ENCODE measurements at regions not wholly inside any gene's neighbourhood (a gene's known extent, or its start where the extent isn't known, plus 50 kb on each side); places are given as distances from the start of the nearest gene placed in this dataset.

- Histone ChIP-seq H3K4me2 (ENCODE audit: insufficient read depth, low read length) (no peak overlapping the region), H3K79me2 (ENCODE audit: insufficient read depth, low read length) (no peaks in the 10 kb centered on the region), H3K27ac (ENCODE audit: low read depth, low read length) (no peak overlapping the region), H2AFZ (ENCODE audit: low read length) (no peak overlapping the region), H3K36me3 (ENCODE audit: insufficient read depth, low read length) (no peaks in the 10 kb centered on the region), H3K4me3 (ENCODE audit: insufficient read depth, low read length) (no peak overlapping the region), H3K27me3 (ENCODE audit: insufficient read depth, low read length) (no peaks in the 10 kb centered on the region), H3K9me3 (ENCODE audit: low read depth, low read length) (no peaks in the 10 kb centered on the region), H3K4me1 (ENCODE audit: insufficient read depth, low read length) (no peaks in the 10 kb centered on the region), H4K20me1 (ENCODE audit: insufficient read depth, low read length) (no peaks in the 10 kb centered on the region)
- DNase-seq (ENCODE audit: insufficient read length, low spot score, missing footprints), result no peak
- no peak for TF ChIP-seq CTCF (IDR thresholded peaks at IDR 0.05; ENCODE audit: extremely low read depth, low read depth, low read length)
Measured at GRCh38 chr5:167971706-167972105, 319.7 kb upstream of the WWC1 start.

DNA sequence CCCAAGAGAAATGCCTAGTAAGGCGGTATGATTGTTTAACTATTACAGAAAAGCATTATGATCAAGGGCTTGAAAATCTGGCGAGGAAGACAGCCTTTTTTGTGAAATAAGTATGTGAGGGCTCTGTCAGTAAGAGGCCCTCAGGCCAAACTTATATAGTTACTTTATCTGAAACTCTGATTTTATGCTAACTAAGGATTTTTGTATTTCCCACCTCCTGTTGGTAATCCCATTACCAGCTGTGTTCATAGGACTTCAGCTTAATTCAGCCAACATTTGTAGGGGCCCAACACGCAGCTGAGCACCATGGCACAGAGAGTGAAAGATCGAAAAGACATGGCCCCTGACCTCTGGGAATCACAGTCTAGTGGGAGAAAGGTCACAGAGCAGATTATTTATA lies 318.3 kb upstream of the WWC1 start:
- no peak overlapping the region for H3K27ac ChIP-seq (ENCODE audit: low read depth, low read length)
- no peak overlapping the region for H3K4me3 ChIP-seq (ENCODE audit: insufficient read depth, low read length)
- H3K4me1 ChIP-seq (ENCODE audit: insufficient read depth, low read length), result no peaks in the 10 kb centered on the region
- DNase-seq (ENCODE audit: insufficient read length, low spot score, missing footprints), result no peak
- no peaks in the 10 kb centered on the region for H3K79me2 ChIP-seq (ENCODE audit: insufficient read depth, low read length)
- H2AFZ ChIP-seq (ENCODE audit: low read length), result no peak overlapping the region
- no peaks in the 10 kb centered on the region for H3K27me3 ChIP-seq (ENCODE audit: insufficient read depth, low read length)
- no peak overlapping the region for H3K4me2 ChIP-seq (ENCODE audit: insufficient read depth, low read length)
- TF ChIP-seq CTCF (IDR thresholded peaks at IDR 0.05; ENCODE audit: extremely low read depth, low read depth, low read length), result no peak
- H4K20me1 ChIP-seq (ENCODE audit: insufficient read depth, low read length), result no peaks in the 10 kb centered on the region
- H3K36me3 ChIP-seq (ENCODE audit: insufficient read depth, low read length), result no peaks in the 10 kb centered on the region
- H3K9me3 ChIP-seq (ENCODE audit: low read depth, low read length), result no peaks in the 10 kb centered on the region

DNA sequence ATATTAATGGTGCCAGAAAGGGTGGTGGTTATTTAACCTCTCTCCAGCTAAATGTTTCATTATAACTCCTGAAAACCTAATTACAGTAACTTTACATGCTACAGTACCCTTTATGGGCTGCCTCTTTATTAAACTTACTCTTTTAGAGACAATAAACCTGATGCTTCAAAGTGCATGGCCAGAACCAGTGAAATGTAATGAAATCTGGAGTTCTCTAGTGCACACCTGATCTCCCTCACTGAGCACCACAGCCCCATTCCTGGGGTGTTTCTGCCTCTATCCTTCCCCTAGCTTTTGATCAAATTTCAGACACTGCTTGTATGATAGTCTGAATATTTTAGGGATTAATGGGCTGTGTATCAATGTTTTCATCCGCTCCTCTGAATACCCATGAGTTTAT lies 306.5 kb upstream of the WWC1 start:
- no peak overlapping the region for H3K4me2 ChIP-seq (ENCODE audit: insufficient read depth, low read length)
- no peaks in the 10 kb centered on the region for H3K4me1 ChIP-seq (ENCODE audit: insufficient read depth, low read length)
- H2AFZ ChIP-seq (ENCODE audit: low read length), result no peak overlapping the region
- H3K79me2 ChIP-seq (ENCODE audit: insufficient read depth, low read length), result no peaks in the 10 kb centered on the region
- no peaks in the 10 kb centered on the region for H3K9me3 ChIP-seq (ENCODE audit: low read depth, low read length)
- no peaks in the 10 kb centered on the region for H3K27me3 ChIP-seq (ENCODE audit: insufficient read depth, low read length)
- no peak for TF ChIP-seq CTCF (IDR thresholded peaks at IDR 0.05; ENCODE audit: extremely low read depth, low read depth, low read length)
- H3K27ac ChIP-seq (ENCODE audit: low read depth, low read length), result no peak overlapping the region
- DNase-seq (ENCODE audit: insufficient read length, low spot score, missing footprints), result no peak
- no peaks in the 10 kb centered on the region for H4K20me1 ChIP-seq (ENCODE audit: insufficient read depth, low read length)
- no peak overlapping the region for H3K4me3 ChIP-seq (ENCODE audit: insufficient read depth, low read length)
- no peaks in the 10 kb centered on the region for H3K36me3 ChIP-seq (ENCODE audit: insufficient read depth, low read length)

GRCh38 chr5:167985373-167985772 lies 306.1 kb upstream of the WWC1 start:
- Histone ChIP-seq H2AFZ (ENCODE audit: low read length) (no peak overlapping the region), H3K27me3 (ENCODE audit: insufficient read depth, low read length) (no peaks in the 10 kb centered on the region), H4K20me1 (ENCODE audit: insufficient read depth, low read length) (no peaks in the 10 kb centered on the region), H3K79me2 (ENCODE audit: insufficient read depth, low read length) (no peaks in the 10 kb centered on the region), H3K4me3 (ENCODE audit: insufficient read depth, low read length) (no peak overlapping the region), H3K27ac (ENCODE audit: low read depth, low read length) (no peak overlapping the region), H3K4me1 (ENCODE audit: insufficient read depth, low read length) (no peaks in the 10 kb centered on the region), H3K4me2 (ENCODE audit: insufficient read depth, low read length) (no peak overlapping the region), H3K36me3 (ENCODE audit: insufficient read depth, low read length) (no peaks in the 10 kb centered on the region), H3K9me3 (ENCODE audit: low read depth, low read length) (no peaks in the 10 kb centered on the region)
- TF ChIP-seq CTCF (IDR thresholded peaks at IDR 0.05; ENCODE audit: extremely low read depth, low read depth, low read length), result no peak
- DNase-seq (ENCODE audit: insufficient read length, low spot score, missing footprints), result no peak
